A673 (cell line): ENCODE measurements at regions not wholly inside any gene's neighbourhood (a gene's known extent, or its start where the extent isn't known, plus 50 kb on each side); places are given as distances from the start of the nearest gene placed in this dataset.
"Not testable (repeated sequence)": the region's sequence is repeated elsewhere in the genome, so short reads cannot be mapped to it uniquely, and the experiment has no call there.

Source experiments
- BruUV-seq: library from RNA; stranded (reverse); fragments of 400-500 nt; replicated peaks from 2 replicates; lab custom pipeline; 2021; lab: Mats Ljungman, UMichigan
- CTCF ChIA-PET: fragments of 300-600 bp; sonication (Branson Sonifier 250); formaldehyde crosslinking; loops from one replicate; lab custom pipeline; 2022; ENCODE audit warnings: antibody characterized with exemption; lab: Charles Lee
- POLR2A ChIA-PET: fragments of 300-600 bp; sonication (Branson Sonifier 250); formaldehyde crosslinking; loops from one replicate; lab custom pipeline; 2022; ENCODE audit warnings: antibody characterized with exemption; ENCODE audit not compliant: low non-redundant PET; lab: Charles Lee
- DNase-seq: peaks from one replicate; pipeline ENCODE4 v3.0.0-alpha.2; 2015; ENCODE audit warnings: low spot score
- H3K27ac ChIP-seq: fragments of 200-600 bp; sonication (generic); 2 replicates; pipeline ENCODE4 v1.5.1; 2016; ENCODE audit warnings: mixed run types, low read depth, mild to moderate bottlenecking, mixed read lengths, antibody characterized with exemption, low read length; ENCODE audit not compliant: poor library complexity, severe bottlenecking
- H3K27me3 ChIP-seq: fragments of 200-600 bp; sonication (generic); replicated peaks from 2 replicates; pipeline ENCODE4 v1.6.1; 2017; ENCODE audit warnings: mixed run types, low read depth, mild to moderate bottlenecking, mixed read lengths, antibody characterized with exemption, low read length; ENCODE audit not compliant: insufficient read depth, poor library complexity
- H3K36me3 ChIP-seq: fragments of 200-600 bp; sonication (generic); 2 replicates; pipeline ENCODE4 v1.6.1; 2016; ENCODE audit warnings: mixed run types, mild to moderate bottlenecking, mixed read lengths, antibody characterized with exemption, low read length; ENCODE audit not compliant: insufficient read depth, poor library complexity, severe bottlenecking
- H3K4me1 ChIP-seq: fragments of 200-600 bp; sonication (generic); 2 replicates; pipeline ENCODE4 v1.6.1; 2017; ENCODE audit warnings: mixed run types, mild to moderate bottlenecking, mixed read lengths, antibody characterized with exemption, low read length; ENCODE audit not compliant: insufficient read depth, poor library complexity, severe bottlenecking
- H3K4me3 ChIP-seq: fragments of 200-600 bp; sonication (generic); 2 replicates; pipeline ENCODE4 v1.5.1; 2016; ENCODE audit warnings: low read depth, mixed run types, mild to moderate bottlenecking, mixed read lengths, low read length; ENCODE audit not compliant: poor library complexity, severe bottlenecking
- H3K9me3 ChIP-seq: fragments of 200-600 bp; sonication (generic); 2 replicates; pipeline ENCODE4 v1.6.1; 2016; ENCODE audit warnings: mixed run types, low read depth, mild to moderate bottlenecking, mixed read lengths, antibody characterized with exemption, low read length; ENCODE audit not compliant: poor library complexity, severe bottlenecking
- EZH2 ChIP-seq: fragments of 200-600 bp; sonication (generic); IDR thresholded peaks from 2 replicates; pipeline ENCODE4 v1.6.1; 2017; ENCODE audit warnings: borderline replicate concordance, low read depth, mild to moderate bottlenecking, mixed read lengths, antibody characterized with exemption, low read length; ENCODE audit not compliant: poor library complexity, severe bottlenecking
- intact Hi-C: fragments of 100-400 bp; cut with micrococcal nuclease; formaldehyde crosslinking; loops from one replicate; pipeline ENCODE4 v1.10.0; 2022; ENCODE audit not compliant: unreplicated experiment
- TF ChIP-seq, protein P1 (sequence below): fragments of 300-800, 200-600 bp; sonication (generic); conservative IDR thresholded peaks from 2 replicates; pipeline ENCODE4 v1.5.1; 2017; ENCODE audit warnings: low read depth, mild to moderate bottlenecking, antibody characterized with exemption, low read length, moderate library complexity, mixed read lengths

- peaks cover 23% of the 10 kb centered on the region for H3K9me3 ChIP-seq
- BruUV-seq: no TSS peak
- H3K27me3 ChIP-seq: no peaks in the 10 kb centered on the region
- POLR2A ChIA-PET: no interaction called here
- intact Hi-C loops: no loop called here
- CTCF ChIA-PET: no interaction called here
- no peak overlapping the region for H3K27ac ChIP-seq
- H3K4me1 ChIP-seq: no peaks in the 10 kb centered on the region
- no peak for TF ChIP-seq EZH2
- TF ChIP-seq, protein P1, sequence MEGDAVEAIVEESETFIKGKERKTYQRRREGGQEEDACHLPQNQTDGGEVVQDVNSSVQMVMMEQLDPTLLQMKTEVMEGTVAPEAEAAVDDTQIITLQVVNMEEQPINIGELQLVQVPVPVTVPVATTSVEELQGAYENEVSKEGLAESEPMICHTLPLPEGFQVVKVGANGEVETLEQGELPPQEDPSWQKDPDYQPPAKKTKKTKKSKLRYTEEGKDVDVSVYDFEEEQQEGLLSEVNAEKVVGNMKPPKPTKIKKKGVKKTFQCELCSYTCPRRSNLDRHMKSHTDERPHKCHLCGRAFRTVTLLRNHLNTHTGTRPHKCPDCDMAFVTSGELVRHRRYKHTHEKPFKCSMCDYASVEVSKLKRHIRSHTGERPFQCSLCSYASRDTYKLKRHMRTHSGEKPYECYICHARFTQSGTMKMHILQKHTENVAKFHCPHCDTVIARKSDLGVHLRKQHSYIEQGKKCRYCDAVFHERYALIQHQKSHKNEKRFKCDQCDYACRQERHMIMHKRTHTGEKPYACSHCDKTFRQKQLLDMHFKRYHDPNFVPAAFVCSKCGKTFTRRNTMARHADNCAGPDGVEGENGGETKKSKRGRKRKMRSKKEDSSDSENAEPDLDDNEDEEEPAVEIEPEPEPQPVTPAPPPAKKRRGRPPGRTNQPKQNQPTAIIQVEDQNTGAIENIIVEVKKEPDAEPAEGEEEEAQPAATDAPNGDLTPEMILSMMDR: no peak
- H3K36me3 ChIP-seq: no peaks in the 10 kb centered on the region
- H3K4me3 ChIP-seq: no peak overlapping the region
- DNase-seq: no peak
These were observed 216.1 kb downstream of the MAGEE1 start for GRCh38 chrX:76643590-76643989.

DNA sequence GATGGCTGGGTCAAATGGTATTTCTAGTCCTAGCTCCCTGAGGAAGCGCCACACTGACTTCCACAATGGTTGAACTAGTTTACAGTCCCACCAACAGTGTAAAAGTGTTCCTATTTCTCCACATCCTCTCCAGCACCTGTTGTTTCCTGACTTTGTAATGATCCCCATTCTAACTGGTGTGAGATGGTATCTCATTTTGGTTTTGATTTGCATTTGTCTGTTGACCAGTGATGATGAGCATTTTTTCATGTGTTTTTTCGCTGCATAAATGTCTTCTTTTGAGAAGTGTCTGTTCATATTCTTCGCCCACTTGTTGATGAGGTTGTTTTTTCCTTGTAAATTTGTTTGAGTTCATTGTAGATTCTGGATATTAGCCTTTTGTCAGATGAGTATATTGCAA lies 223.9 kb downstream of the MAGEE1 start:
- H3K36me3 ChIP-seq, H3K27ac ChIP-seq, H3K4me3 ChIP-seq, H3K27me3 ChIP-seq, H3K9me3 ChIP-seq, BruUV-seq, H3K4me1 ChIP-seq, intact Hi-C loops, POLR2A ChIA-PET, DNase-seq, CTCF ChIA-PET: not testable (repeated sequence)

DNA sequence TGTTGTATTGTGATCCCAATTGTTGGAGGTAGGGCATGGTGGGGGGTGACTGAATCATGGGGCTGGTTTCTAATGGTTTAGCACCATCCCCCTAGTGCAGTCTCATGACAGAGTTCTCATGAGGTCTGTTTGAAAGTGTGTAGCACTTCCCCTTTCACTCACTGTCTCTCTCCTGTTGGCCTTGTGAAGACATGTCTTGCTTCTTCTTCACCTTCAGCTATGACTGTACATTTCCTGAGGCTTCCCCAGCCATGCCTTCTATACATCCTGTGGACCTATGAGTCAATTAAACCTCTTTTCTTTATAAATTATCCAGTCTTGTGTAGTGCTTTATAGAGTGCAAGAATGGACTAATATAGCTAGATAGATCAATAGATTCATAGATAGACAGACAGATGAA lies 230.0 kb downstream of the MAGEE1 start:
- Histone ChIP-seq H3K36me3 (no peaks in the 10 kb centered on the region), H3K9me3 (no peaks in the 10 kb centered on the region), H3K4me1 (no peaks in the 10 kb centered on the region), H3K27ac (no peak overlapping the region), H3K4me3 (no peak overlapping the region), H3K27me3 (no peaks in the 10 kb centered on the region)
- intact Hi-C loops: no loop called here
- BruUV-seq: no TSS peak
- ChIA-PET CTCF (no interaction called here), POLR2A (no interaction called here)
- DNase-seq: no peak
- TF ChIP-seq, protein P1: no peak
- TF ChIP-seq EZH2: no peak
